ENCODE measurements at regions not wholly inside any gene's neighbourhood (a gene's known extent, or its start where the extent isn't known, plus 50 kb on each side); places are given as distances from the start of the nearest gene placed in this dataset.
"Not testable (repeated sequence)": the region's sequence is repeated elsewhere in the genome, so short reads cannot be mapped to it uniquely, and the experiment has no call there.

GRCh38 chr5:98319299-98320011, 454.0 kb upstream of the RGMB start:
- no peak overlapping the region for H3K4me3 Mint-ChIP-seq
- TF ChIP-seq, protein P1, sequence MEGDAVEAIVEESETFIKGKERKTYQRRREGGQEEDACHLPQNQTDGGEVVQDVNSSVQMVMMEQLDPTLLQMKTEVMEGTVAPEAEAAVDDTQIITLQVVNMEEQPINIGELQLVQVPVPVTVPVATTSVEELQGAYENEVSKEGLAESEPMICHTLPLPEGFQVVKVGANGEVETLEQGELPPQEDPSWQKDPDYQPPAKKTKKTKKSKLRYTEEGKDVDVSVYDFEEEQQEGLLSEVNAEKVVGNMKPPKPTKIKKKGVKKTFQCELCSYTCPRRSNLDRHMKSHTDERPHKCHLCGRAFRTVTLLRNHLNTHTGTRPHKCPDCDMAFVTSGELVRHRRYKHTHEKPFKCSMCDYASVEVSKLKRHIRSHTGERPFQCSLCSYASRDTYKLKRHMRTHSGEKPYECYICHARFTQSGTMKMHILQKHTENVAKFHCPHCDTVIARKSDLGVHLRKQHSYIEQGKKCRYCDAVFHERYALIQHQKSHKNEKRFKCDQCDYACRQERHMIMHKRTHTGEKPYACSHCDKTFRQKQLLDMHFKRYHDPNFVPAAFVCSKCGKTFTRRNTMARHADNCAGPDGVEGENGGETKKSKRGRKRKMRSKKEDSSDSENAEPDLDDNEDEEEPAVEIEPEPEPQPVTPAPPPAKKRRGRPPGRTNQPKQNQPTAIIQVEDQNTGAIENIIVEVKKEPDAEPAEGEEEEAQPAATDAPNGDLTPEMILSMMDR (IDR thresholded peaks at IDR 0.05; ENCODE audit: unreplicated experiment), result no peak
- H3K4me1 Mint-ChIP-seq, result peaks cover 4% of the 10 kb centered on the region
- no peaks in the 10 kb centered on the region for H3K9me3 Mint-ChIP-seq
- H3K27ac Mint-ChIP-seq, result no peak overlapping the region
- no peak for DNase-seq (ENCODE audit: low spot score in 2 of 2, unreplicated experiment in 2 of 2)
- H3K27me3 Mint-ChIP-seq (ENCODE audit: low read depth), result peaks cover 3% of the 10 kb centered on the region
- no peaks in the 10 kb centered on the region for H3K36me3 Mint-ChIP-seq

DNA sequence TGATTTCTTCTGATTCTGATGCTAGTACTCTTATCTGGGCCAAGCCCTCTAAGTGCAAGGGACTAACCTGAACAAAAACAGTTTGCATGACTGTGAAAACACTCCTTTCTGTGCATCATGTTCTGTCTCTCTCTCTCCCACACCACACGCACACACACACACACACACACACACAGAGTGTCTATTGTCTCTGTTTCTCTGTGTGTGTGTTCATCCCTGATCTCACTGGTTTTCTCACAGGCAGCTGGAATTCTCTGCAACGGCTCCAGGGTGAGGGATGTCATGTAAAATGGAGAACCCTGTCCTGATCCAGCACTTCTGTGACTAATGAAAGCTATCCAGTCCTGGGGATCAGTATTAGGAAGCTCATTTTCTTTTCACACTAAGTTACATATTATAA, 453.1 kb upstream of the RGMB start:
- DNase-seq (ENCODE audit: low spot score in 2 of 2, unreplicated experiment in 2 of 2), result no peak
- Mint-ChIP-seq H3K4me1 (no peaks in the 10 kb centered on the region), H3K27me3 (ENCODE audit: low read depth) (peaks cover 3% of the 10 kb centered on the region), H3K27ac (no peak overlapping the region), H3K4me3 (no peak overlapping the region), H3K9me3 (no peaks in the 10 kb centered on the region), H3K36me3 (no peaks in the 10 kb centered on the region)
- TF ChIP-seq, protein P1 (IDR thresholded peaks at IDR 0.05; ENCODE audit: unreplicated experiment), result no peak

DNA sequence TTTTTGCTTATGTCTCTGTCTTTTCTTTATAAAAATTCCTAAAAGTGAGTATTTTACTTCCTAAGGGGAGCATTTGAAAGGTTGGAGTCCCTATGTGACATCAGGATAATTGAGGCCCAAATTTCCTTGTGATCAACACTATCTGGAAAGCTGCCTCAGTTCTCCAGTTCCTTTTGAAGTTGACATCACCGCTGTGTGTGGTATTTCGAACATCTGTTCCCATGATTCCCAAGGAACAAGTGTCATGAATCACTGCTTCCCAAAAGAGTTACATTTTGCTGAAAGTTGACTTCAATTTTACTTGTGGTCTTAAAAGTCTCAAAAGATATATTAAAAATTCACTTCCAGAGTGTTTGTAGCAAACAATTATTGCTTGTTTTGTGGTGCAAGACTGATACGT, 452.1 kb upstream of the RGMB start:
- no peaks in the 10 kb centered on the region for H3K9me3 Mint-ChIP-seq
- TF ChIP-seq, protein P1 (IDR thresholded peaks at IDR 0.05; ENCODE audit: unreplicated experiment), result no peak
- no peak overlapping the region for H3K27ac Mint-ChIP-seq
- no peak overlapping the region for H3K4me3 Mint-ChIP-seq
- H3K27me3 Mint-ChIP-seq (ENCODE audit: low read depth), result peaks cover 3% of the 10 kb centered on the region
- H3K36me3 Mint-ChIP-seq, result no peaks in the 10 kb centered on the region
- no peak for DNase-seq (ENCODE audit: low spot score in 2 of 2, unreplicated experiment in 2 of 2)
- no peaks in the 10 kb centered on the region for H3K4me1 Mint-ChIP-seq

DNA sequence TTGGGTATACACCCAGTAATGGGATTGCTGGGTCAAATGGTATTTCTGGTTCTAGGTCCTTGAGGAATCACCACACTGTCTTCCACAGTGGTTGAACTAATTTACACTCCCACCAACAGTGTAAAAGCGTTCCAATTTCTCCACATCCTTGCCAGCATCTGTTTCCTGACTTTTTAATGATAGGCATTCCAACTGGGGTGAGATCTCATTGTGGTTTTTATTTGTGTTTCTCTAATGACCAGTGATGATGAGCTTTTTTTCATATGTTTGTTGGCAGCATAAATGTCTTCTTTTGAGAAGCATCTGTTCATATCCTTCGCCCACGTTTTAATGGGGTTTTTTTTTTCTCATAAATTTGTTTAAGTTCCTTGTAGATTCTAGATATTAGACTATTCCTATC, 448.3 kb upstream of the RGMB start:
- H3K36me3 Mint-ChIP-seq; DNase-seq (ENCODE audit: low spot score in 2 of 2, unreplicated experiment in 2 of 2); H3K4me3 Mint-ChIP-seq; H3K9me3 Mint-ChIP-seq; H3K4me1 Mint-ChIP-seq; H3K27me3 Mint-ChIP-seq (ENCODE audit: low read depth); H3K27ac Mint-ChIP-seq: not testable (repeated sequence)

DNA sequence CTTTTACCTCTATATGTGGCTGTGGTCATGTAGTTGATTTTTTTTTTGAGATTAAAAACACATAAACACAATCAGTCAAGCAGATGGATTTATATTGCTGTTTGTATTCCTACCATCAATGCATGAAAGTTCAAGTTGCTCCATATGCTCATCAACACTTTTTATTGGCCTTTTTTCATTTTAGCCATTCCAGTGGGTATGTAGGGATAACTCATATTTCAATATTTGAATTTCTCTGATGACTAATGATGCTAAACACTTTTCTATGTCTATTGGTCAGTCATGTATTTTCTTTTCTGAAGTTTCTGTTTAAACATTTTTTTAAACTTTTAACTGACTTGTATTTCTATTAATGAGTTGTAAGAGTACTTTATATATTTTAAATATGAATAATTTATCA, 445.4 kb upstream of the RGMB start:
- TF ChIP-seq, protein P1 (IDR thresholded peaks at IDR 0.05; ENCODE audit: unreplicated experiment), result no peak
- peaks cover 8% of the 10 kb centered on the region for H3K9me3 Mint-ChIP-seq

GRCh38 chr5:98330871-98331270, 442.6 kb upstream of the RGMB start:
- TF ChIP-seq, protein P1 (IDR thresholded peaks at IDR 0.05; ENCODE audit: unreplicated experiment), result no peak
- H3K4me3 Mint-ChIP-seq, result no peak overlapping the region
- H3K36me3 Mint-ChIP-seq, result no peaks in the 10 kb centered on the region
- no peak for DNase-seq (ENCODE audit: low spot score in 2 of 2, unreplicated experiment in 2 of 2)
- H3K27me3 Mint-ChIP-seq (ENCODE audit: low read depth), result no peaks in the 10 kb centered on the region
- no peak overlapping the region for H3K27ac Mint-ChIP-seq
- H3K9me3 Mint-ChIP-seq, result peaks cover 18% of the 10 kb centered on the region
- no peaks in the 10 kb centered on the region for H3K4me1 Mint-ChIP-seq

More for the DNA sequence above, 445.4 kb upstream of the RGMB start:
- Mint-ChIP-seq H3K27ac (no peak overlapping the region), H3K4me1 (no peaks in the 10 kb centered on the region), H3K27me3 (ENCODE audit: low read depth) (no peaks in the 10 kb centered on the region), H3K4me3 (no peak overlapping the region), H3K36me3 (no peaks in the 10 kb centered on the region)
- DNase-seq (ENCODE audit: low spot score in 2 of 2, unreplicated experiment in 2 of 2), result no peak

All from mesothelial cell of epicardium (in vitro differentiated cells).